ENCODE measurements at regions not wholly inside any gene's neighbourhood (a gene's known extent, or its start where the extent isn't known, plus 50 kb on each side); places are given as distances from the start of the nearest gene placed in this dataset.

GRCh38 chr13:39970177-39970846 is 314.9 kb downstream of the COG6 start:
- DNase-seq (ENCODE audit: low read depth): no peak

- DNase-seq (ENCODE audit: low read depth): no peak
These were observed 316.1 kb downstream of the COG6 start for GRCh38 chr13:39971526-39971925.

GRCh38 chr13:39976481-39976880 is 321.0 kb downstream of the COG6 start:
- DNase-seq (ENCODE audit: low read depth): no peak

- no peak for DNase-seq (ENCODE audit: low read depth)
These were observed 325.6 kb downstream of the COG6 start for GRCh38 chr13:39981056-39981455.

GRCh38 chr13:39982745-39983144 is 327.3 kb downstream of the COG6 start:
- DNase-seq (ENCODE audit: low read depth): no peak

GRCh38 chr13:39985071-39985470 is 329.6 kb downstream of the COG6 start:
- DNase-seq (ENCODE audit: low read depth): no peak

- DNase-seq (ENCODE audit: low read depth): no peak
These were observed 332.9 kb downstream of the COG6 start for GRCh38 chr13:39988351-39988750.

- DNase-seq (ENCODE audit: low read depth): no peak
These were observed 342.7 kb downstream of the COG6 start for GRCh38 chr13:39998166-39998565.

GRCh38 chr13:40002016-40002415 is 346.6 kb downstream of the COG6 start:
- DNase-seq (ENCODE audit: low read depth): no peak

- DNase-seq (ENCODE audit: low read depth): no peak
These were observed 358.1 kb downstream of the COG6 start for GRCh38 chr13:40013554-40013953.

- no peak for DNase-seq (ENCODE audit: low read depth)
These were observed 361.6 kb downstream of the COG6 start for GRCh38 chr13:40016953-40017660.

- no peak for DNase-seq (ENCODE audit: low read depth)
These were observed 362.3 kb downstream of the COG6 start for GRCh38 chr13:40017662-40018262.

GRCh38 chr13:40023595-40024203 is 368.2 kb downstream of the COG6 start:
- no peak for DNase-seq (ENCODE audit: low read depth)

- no peak for DNase-seq (ENCODE audit: low read depth)
These were observed 368.9 kb downstream of the COG6 start for GRCh38 chr13:40024204-40024966.

- no peak for DNase-seq (ENCODE audit: low read depth)
These were observed 369.7 kb downstream of the COG6 start for GRCh38 chr13:40024967-40025714.

GRCh38 chr13:40026174-40026585 is 370.7 kb downstream of the COG6 start:
- no peak for DNase-seq (ENCODE audit: low read depth)

GRCh38 chr13:40026741-40027140 is 371.3 kb downstream of the COG6 start:
- DNase-seq (ENCODE audit: low read depth): no peak

GRCh38 chr13:40028446-40028845 is 373.0 kb downstream of the COG6 start:
- no peak for DNase-seq (ENCODE audit: low read depth)

GRCh38 chr13:40031031-40031430 is 375.6 kb downstream of the COG6 start:
- no peak for DNase-seq (ENCODE audit: low read depth)

GRCh38 chr13:40039061-40039460 is 383.6 kb downstream of the COG6 start:
- no peak for DNase-seq (ENCODE audit: low read depth)

- DNase-seq (ENCODE audit: low read depth): no peak
These were observed 387.5 kb downstream of the COG6 start for GRCh38 chr13:40042991-40043390.

All from renal cortical epithelial cell (primary cell).